DND-41 (cell line): ENCODE measurements at regions not wholly inside any gene's neighbourhood (a gene's known extent, or its start where the extent isn't known, plus 50 kb on each side); places are given as distances from the start of the nearest gene placed in this dataset.
A peak's percentile ranks its signal among the peaks of the same experiment; 100 is the strongest.

Experiments used
- ATAC-seq: fragments of 200-7000 bp; cut with Tn5 transposase; 3 replicates; pipeline ENCODE4 v1.9.1; 2021; ENCODE audit warnings: low read depth; ENCODE audit not compliant: insufficient read depth
- DNase-seq: peaks from one replicate; pipeline ENCODE4 v3.0.0-alpha.2; 2020
- H2AFZ ChIP-seq: 2 replicates; pipeline ENCODE4 v1.6.0; 2012; ENCODE audit warnings: low read depth, low read length
- H3K27ac ChIP-seq: 2 replicates; pipeline ENCODE4 v1.5.1; 2012; ENCODE audit warnings: low read length, inconsistent platforms
- H3K27me3 ChIP-seq: fragments of 200-600 bp; sonication (generic); 2 replicates; pipeline ENCODE4 v1.6.0; 2012; ENCODE audit warnings: low read length, mild to moderate bottlenecking, inconsistent platforms; ENCODE audit not compliant: insufficient read depth, poor library complexity
- H3K36me3 ChIP-seq: 2 replicates; pipeline ENCODE4 v1.5.1; 2012; ENCODE audit warnings: low read length, inconsistent platforms; ENCODE audit not compliant: insufficient read depth
- H3K4me1 ChIP-seq: 2 replicates; pipeline ENCODE4 v1.5.1; 2012; ENCODE audit warnings: mild to moderate bottlenecking, low read length; ENCODE audit not compliant: insufficient read depth
- H3K4me2 ChIP-seq: 2 replicates; pipeline ENCODE4 v1.6.0; 2012; ENCODE audit warnings: mild to moderate bottlenecking, moderate library complexity, low read length, inconsistent platforms; ENCODE audit not compliant: insufficient read depth
- H3K4me3 ChIP-seq, 2 experiments: fragments of 200-600 bp in 1 of 2; shearing (Covaris generic) in 1 of 2; 2 replicates each; pipeline ENCODE4 v1.5.1; 2012 to 2016; ENCODE audit warnings: inconsistent platforms in 2 of 2, low read length in 2 of 2, mild to moderate bottlenecking in 2 of 2, low read depth in 1 of 2, moderate library complexity in 1 of 2
- H3K79me2 ChIP-seq: 2 replicates; pipeline ENCODE4 v1.6.0; 2012; ENCODE audit warnings: low read length, inconsistent platforms; ENCODE audit not compliant: insufficient read depth
- H3K9ac ChIP-seq: 2 replicates; pipeline ENCODE4 v1.6.0; 2012; ENCODE audit warnings: low read depth, mild to moderate bottlenecking, inconsistent platforms, low read length, moderate library complexity
- H3K9me3 ChIP-seq: 2 replicates; pipeline ENCODE4 v1.5.1; 2012; ENCODE audit warnings: low read length, moderate library complexity, mild to moderate bottlenecking, inconsistent platforms; ENCODE audit not compliant: insufficient read depth, severe bottlenecking
- H4K20me1 ChIP-seq: 2 replicates; pipeline ENCODE4 v1.6.0; 2012; ENCODE audit warnings: low read length; ENCODE audit not compliant: insufficient read depth
- EZH2 ChIP-seq: IDR thresholded peaks from 3 replicates; pipeline ENCODE4 v1.6.1; 2012; ENCODE audit warnings: borderline replicate concordance, low read depth, mild to moderate bottlenecking, moderate library complexity, low read length, inconsistent platforms; ENCODE audit not compliant: severe bottlenecking
- TF ChIP-seq, protein P1 (sequence below): IDR thresholded peaks from 2 replicates; pipeline ENCODE4 v1.5.1; 2012; ENCODE audit warnings: borderline replicate concordance, low read length, moderate library complexity, mild to moderate bottlenecking; ENCODE audit not compliant: poor library complexity, severe bottlenecking; ENCODE audit errors: extremely low read depth

DNA sequence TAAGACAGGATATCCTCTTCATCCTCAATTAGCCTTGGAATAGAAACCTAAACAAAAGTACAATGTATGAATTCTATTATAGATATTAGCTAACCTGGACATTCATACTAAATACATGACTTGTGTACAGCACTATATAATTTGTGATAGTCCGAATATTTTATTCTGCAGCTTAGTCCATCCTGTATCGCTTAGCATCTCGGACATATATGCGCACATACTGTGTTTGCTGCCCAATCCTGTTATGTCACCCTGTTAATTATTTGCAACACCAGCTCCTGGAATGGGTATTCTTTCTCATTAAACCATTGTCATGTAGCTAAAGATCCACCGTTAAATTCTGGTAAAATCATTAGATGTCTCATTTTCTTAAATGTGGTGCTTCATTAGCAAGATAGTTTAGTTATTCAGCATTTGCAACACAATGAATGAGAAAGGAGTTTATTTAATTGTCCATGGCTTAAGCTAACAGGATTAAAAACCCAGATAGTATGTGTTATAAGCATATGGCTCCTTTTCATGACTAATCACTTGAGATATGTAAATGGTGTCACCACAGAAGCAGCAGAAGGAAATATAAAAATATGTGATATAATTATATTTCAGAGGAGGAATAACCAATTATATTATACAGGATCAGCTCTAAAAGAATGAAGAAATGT, 156.0 kb upstream of the ARHGAP5 start:
- H3K4me3 ChIP-seq = no peak overlapping the region
- TF ChIP-seq, protein P1, sequence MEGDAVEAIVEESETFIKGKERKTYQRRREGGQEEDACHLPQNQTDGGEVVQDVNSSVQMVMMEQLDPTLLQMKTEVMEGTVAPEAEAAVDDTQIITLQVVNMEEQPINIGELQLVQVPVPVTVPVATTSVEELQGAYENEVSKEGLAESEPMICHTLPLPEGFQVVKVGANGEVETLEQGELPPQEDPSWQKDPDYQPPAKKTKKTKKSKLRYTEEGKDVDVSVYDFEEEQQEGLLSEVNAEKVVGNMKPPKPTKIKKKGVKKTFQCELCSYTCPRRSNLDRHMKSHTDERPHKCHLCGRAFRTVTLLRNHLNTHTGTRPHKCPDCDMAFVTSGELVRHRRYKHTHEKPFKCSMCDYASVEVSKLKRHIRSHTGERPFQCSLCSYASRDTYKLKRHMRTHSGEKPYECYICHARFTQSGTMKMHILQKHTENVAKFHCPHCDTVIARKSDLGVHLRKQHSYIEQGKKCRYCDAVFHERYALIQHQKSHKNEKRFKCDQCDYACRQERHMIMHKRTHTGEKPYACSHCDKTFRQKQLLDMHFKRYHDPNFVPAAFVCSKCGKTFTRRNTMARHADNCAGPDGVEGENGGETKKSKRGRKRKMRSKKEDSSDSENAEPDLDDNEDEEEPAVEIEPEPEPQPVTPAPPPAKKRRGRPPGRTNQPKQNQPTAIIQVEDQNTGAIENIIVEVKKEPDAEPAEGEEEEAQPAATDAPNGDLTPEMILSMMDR = no peak
- TF ChIP-seq EZH2 = no peak

DNA sequence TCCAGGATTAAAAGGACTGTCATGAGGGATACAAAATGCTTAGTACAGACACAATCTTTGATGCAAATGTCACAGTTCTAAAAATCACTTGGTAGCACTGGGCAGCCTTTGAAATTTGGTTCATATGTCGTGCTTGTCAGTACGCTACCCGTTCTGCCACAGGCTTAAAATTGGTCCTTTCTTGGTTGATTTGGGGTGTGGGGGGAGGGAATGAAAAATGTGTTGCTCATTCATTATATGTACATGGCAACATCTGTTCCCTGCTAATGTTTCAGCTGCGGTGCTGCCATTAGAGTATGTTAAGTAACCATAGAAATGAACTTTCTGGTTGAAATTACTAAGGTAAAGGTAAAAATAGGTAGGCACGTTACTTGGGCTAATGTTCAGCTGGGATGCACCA, 155.4 kb upstream of the ARHGAP5 start:
- H3K27ac ChIP-seq = no peak overlapping the region
- no peaks in the 10 kb centered on the region for H3K79me2 ChIP-seq
- no peaks in the 10 kb centered on the region for H3K4me1 ChIP-seq
- no peaks in the 10 kb centered on the region for H4K20me1 ChIP-seq
- H3K4me3 ChIP-seq = no peak overlapping the region
- ATAC-seq = no peak
- no peak overlapping the region for H3K4me2 ChIP-seq
- no peak for DNase-seq
- no peaks in the 10 kb centered on the region for H3K27me3 ChIP-seq
- H3K36me3 ChIP-seq = no peaks in the 10 kb centered on the region
- TF ChIP-seq, protein P1 = no peak
- no peak for TF ChIP-seq EZH2
- no peak overlapping the region for H2AFZ ChIP-seq
- no peaks in the 10 kb centered on the region for H3K9me3 ChIP-seq
- no peak overlapping the region for H3K9ac ChIP-seq

More for the DNA sequence above, 156.0 kb upstream of the ARHGAP5 start:
- Histone ChIP-seq H2AFZ (no peak overlapping the region), H3K27ac (no peak overlapping the region), H3K9ac (no peak overlapping the region), H3K79me2 (no peaks in the 10 kb centered on the region), H4K20me1 (no peaks in the 10 kb centered on the region), H3K27me3 (no peaks in the 10 kb centered on the region), H3K36me3 (no peaks in the 10 kb centered on the region), H3K4me2 (no peak overlapping the region), H3K9me3 (no peaks in the 10 kb centered on the region), H3K4me1 (no peaks in the 10 kb centered on the region)
- ATAC-seq (no peak), DNase-seq (no peak)

DNA sequence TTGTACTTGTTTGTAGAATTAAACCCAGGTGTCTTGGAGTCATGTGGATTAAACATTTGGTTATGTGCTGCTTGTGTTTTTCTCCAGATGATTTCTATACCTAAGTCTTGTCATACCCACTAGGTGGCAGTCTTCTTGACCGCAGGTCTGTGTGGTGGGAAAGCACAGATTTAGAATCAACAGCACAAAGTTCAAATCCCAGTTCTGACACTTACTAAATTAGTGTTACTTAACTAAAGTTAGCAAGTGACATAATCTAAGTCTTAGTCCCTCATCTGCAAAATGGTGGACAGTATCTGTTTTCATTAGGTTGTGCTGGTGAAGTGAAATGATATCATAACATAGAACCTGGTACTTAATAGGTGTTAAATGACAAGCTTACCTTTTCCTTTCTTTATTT, 151.0 kb upstream of the ARHGAP5 start:
- Histone ChIP-seq H3K27me3 (no peaks in the 10 kb centered on the region), H3K4me1 (no peaks in the 10 kb centered on the region), H3K4me2 (no peak overlapping the region), H3K79me2 (no peaks in the 10 kb centered on the region), H3K9ac (no peak overlapping the region), H3K9me3 (no peaks in the 10 kb centered on the region), H2AFZ (no peak overlapping the region), H3K36me3 (no peaks in the 10 kb centered on the region), H3K27ac (no peak overlapping the region), H3K4me3 (no peak overlapping the region), H4K20me1 (no peaks in the 10 kb centered on the region)
- no peak for DNase-seq
- peak; percentile 67 for ATAC-seq
- TF ChIP-seq, protein P1 = peak; percentile 70
- TF ChIP-seq EZH2 = no peak
